Suprapubic skin (tissue), 4 donors: ENCODE measurements at regions not wholly inside any gene's neighbourhood (a gene's known extent, or its start where the extent isn't known, plus 50 kb on each side); places are given as distances from the start of the nearest gene placed in this dataset.
"Not testable (repeated sequence)": the region's sequence is repeated elsewhere in the genome, so short reads cannot be mapped to it uniquely, and the experiment has no call there.

ENCODE experiments used
- DNase-seq, 2 donors: peaks; one replicate each; pipeline ENCODE4 v3.0.0-alpha.2; 2019; ENCODE audit warnings: low spot score in 2 of 2
- H3K27ac ChIP-seq: fragments of 200-600 bp; sonication (generic); one replicate; pipeline ENCODE4 v1.5.1; 2019
- H3K27me3 ChIP-seq: fragments of 200-600 bp; sonication (generic); one replicate; pipeline ENCODE4 v1.5.1; 2019
- H3K36me3 ChIP-seq: fragments of 200-600 bp; sonication (generic); one replicate; pipeline ENCODE4 v1.5.1; 2019
- H3K4me1 ChIP-seq: fragments of 200-600 bp; sonication (generic); one replicate; pipeline ENCODE4 v1.5.1; 2019
- H3K4me3 ChIP-seq: fragments of 200-600 bp; sonication (generic); one replicate; pipeline ENCODE4 v1.5.1; 2019; ENCODE audit warnings: mild to moderate bottlenecking
- H3K9me3 ChIP-seq: fragments of 200-600 bp; sonication (generic); one replicate; pipeline ENCODE4 v1.5.1; 2019
- CTCF ChIP-seq, 2 donors: fragments of 200-600 bp in 1 of 2; fragments of 450-650 bp in 1 of 2; sonication (generic) in 1 of 2; IDR thresholded peaks; one replicate each; pipeline ENCODE4 v1.5.1; 2016 to 2019; ENCODE audit warnings: antibody characterized with exemption in 2 of 2, mild to moderate bottlenecking in 1 of 2, moderate library complexity in 1 of 2
- EP300 ChIP-seq: sonication (generic); formaldehyde crosslinking; IDR thresholded peaks from one replicate; pipeline ENCODE4 v1.6.1; 2017; ENCODE audit warnings: antibody characterized with exemption
- POLR2A ChIP-seq, 2 donors: fragments of 450-650 bp; IDR thresholded peaks; one replicate each; pipeline ENCODE4 v1.6.1; 2017; ENCODE audit warnings: antibody characterized with exemption in 2 of 2, mild to moderate bottlenecking in 2 of 2, moderate library complexity in 2 of 2
- POLR2AphosphoS5 ChIP-seq, 3 donors: sonication (generic); formaldehyde crosslinking; IDR thresholded peaks; one replicate each; pipeline ENCODE4 v1.6.1; 2017; ENCODE audit warnings: antibody characterized with exemption in 3 of 3
- WGBS: methylation state at CpG from one replicate; pipeline ENCODE4 v1.1.5; 2018; 5-methylcytosine and 5-hydroxymethylcytosine counted together

DNA sequence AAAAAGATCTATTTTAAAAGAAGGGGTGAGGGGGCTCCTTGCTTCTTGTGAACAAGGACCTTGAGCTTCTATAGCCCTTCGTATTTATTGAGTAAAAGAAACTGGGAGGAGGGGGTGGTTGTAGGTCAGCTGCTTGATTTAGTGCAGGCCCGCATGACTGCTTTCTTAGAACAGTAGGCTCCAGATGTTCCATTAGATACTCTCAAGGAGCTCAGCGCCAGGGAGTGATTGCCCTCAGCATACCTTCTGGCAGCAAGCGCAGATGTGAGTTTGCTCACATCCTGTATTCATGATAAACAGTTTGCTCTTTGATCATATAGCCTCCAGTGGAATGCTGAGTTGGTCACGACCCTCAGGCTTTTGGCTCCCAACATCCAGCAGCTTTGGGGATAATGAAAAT, 108.9 kb upstream of the XPO1 start:
- TF ChIP-seq EP300, result no peak
- TF ChIP-seq CTCF (IDR thresholded peaks at IDR 0.05), result no peak
- TF ChIP-seq POLR2AphosphoS5 (IDR thresholded peaks at IDR 0.05), result no peak
- TF ChIP-seq POLR2A (IDR thresholded peaks at IDR 0.05), result no peak
- H3K4me3 ChIP-seq, result no peak overlapping the region
- H3K4me1 ChIP-seq, result no peaks in the 10 kb centered on the region
- no peak overlapping the region for H3K27ac ChIP-seq
- no peaks in the 10 kb centered on the region for H3K36me3 ChIP-seq
- 80% methylated on average over 5 of the region's 5 CpGs for WGBS
- no peak for DNase-seq
- no peaks in the 10 kb centered on the region for H3K27me3 ChIP-seq
- no peaks in the 10 kb centered on the region for H3K9me3 ChIP-seq

DNA sequence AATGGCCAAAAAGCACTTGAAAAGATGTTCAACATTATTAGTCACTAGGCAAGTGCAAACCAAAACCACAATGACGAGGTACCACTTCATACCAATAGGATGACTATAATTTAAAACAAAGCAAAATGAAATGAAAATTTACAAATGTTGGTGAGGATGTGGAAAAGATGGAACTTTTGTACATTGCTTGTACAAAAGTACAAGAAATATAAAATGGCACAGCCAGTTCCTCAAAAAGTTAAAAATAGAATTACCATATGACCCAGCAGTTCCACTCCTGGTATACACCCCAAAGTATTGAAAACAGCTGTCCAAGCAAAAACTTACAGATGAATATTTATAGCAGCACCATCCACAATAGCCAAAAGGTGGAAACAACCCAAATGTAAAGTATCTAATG, 107.8 kb upstream of the XPO1 start:
- no peaks in the 10 kb centered on the region for H3K4me1 ChIP-seq
- no peak for DNase-seq
- H3K36me3 ChIP-seq, result no peaks in the 10 kb centered on the region
- 67% methylated on average over 1 of the region's 1 CpG for WGBS
- no peak overlapping the region for H3K4me3 ChIP-seq
- TF ChIP-seq EP300 (no peak), POLR2A (IDR thresholded peaks at IDR 0.05) (no peak), CTCF (IDR thresholded peaks at IDR 0.05) (no peak), POLR2AphosphoS5 (IDR thresholded peaks at IDR 0.05) (no peak)
- H3K9me3 ChIP-seq, result no peaks in the 10 kb centered on the region
- no peaks in the 10 kb centered on the region for H3K27me3 ChIP-seq
- no peak overlapping the region for H3K27ac ChIP-seq

DNA sequence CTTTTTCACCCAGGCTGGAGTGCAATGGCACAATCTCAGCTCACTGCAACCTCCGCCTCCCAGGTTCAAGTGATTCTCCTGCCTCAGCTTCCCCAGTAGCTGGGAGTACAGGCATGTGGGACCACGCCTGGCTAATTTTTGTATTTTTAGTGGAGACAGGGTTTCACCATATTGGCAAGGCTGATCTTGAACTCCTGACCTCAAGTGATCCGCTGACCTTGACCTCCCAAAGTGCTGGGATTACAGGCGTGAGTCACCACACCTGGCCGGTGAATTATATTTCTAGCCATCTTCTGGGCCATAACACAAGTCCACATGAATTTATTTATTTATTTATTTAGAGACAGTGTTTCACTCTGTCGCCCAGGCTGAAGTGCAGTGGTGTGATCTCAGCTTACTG, 105.0 kb upstream of the XPO1 start:
- H3K9me3 ChIP-seq, DNase-seq, H3K27ac ChIP-seq, H3K4me1 ChIP-seq, H3K36me3 ChIP-seq, H3K4me3 ChIP-seq, H3K27me3 ChIP-seq: not testable (repeated sequence)
- 93% methylated on average over 6 of the region's 6 CpGs for WGBS

- Histone ChIP-seq H3K27me3 (no peaks in the 10 kb centered on the region), H3K9me3 (no peaks in the 10 kb centered on the region), H3K4me3 (no peak overlapping the region), H3K4me1 (no peaks in the 10 kb centered on the region), H3K36me3 (no peaks in the 10 kb centered on the region), H3K27ac (no peak overlapping the region)
- TF ChIP-seq CTCF (IDR thresholded peaks at IDR 0.05), result no peak
- TF ChIP-seq EP300, result no peak
- TF ChIP-seq POLR2A (IDR thresholded peaks at IDR 0.05), result no peak
- TF ChIP-seq POLR2AphosphoS5 (IDR thresholded peaks at IDR 0.05), result no peak
- WGBS, result 90% methylated on average over 2 of the region's 2 CpGs
- DNase-seq, result no peak
Observed at GRCh38 chr2:61640406-61640805, 102.2 kb upstream of the XPO1 start.

GRCh38 chr2:61639721-61640120, 101.6 kb upstream of the XPO1 start:
- no peaks in the 10 kb centered on the region for H3K27me3 ChIP-seq
- no peak for DNase-seq
- no peaks in the 10 kb centered on the region for H3K9me3 ChIP-seq
- H3K36me3 ChIP-seq, result no peaks in the 10 kb centered on the region
- H3K4me3 ChIP-seq, result no peak overlapping the region
- 81% methylated on average over 9 of the region's 9 CpGs for WGBS
- H3K4me1 ChIP-seq, result no peaks in the 10 kb centered on the region
- no peak for TF ChIP-seq POLR2AphosphoS5 (IDR thresholded peaks at IDR 0.05)
- no peak for TF ChIP-seq EP300
- TF ChIP-seq POLR2A (IDR thresholded peaks at IDR 0.05), result no peak
- no peak for TF ChIP-seq CTCF (IDR thresholded peaks at IDR 0.05)
- H3K27ac ChIP-seq, result no peak overlapping the region

DNA sequence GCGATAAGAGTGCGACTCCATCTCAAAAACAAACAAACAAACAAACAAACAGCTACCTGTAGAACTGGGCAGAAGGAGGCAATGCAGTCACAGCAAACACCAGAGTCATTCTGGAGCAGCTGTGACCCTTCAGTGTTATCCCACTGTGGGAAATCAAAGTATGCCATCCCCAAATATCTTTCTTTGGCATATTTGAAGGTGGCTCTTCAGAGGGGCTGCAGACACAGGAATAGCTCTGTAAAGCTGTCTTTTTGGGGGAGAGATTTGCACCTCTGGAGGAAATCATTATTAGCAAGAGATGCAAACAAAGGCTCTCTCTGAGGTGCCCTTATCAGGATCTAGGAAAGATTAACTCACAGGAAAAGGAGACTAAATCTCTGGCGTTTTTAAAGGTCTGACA, 98.5 kb upstream of the XPO1 start:
- Histone ChIP-seq H3K9me3 (no peaks in the 10 kb centered on the region), H3K27ac (no peak overlapping the region), H3K4me1 (no peaks in the 10 kb centered on the region), H3K27me3 (no peaks in the 10 kb centered on the region), H3K36me3 (no peaks in the 10 kb centered on the region), H3K4me3 (no peak overlapping the region)
- no peak for DNase-seq
- 68% methylated on average over 3 of the region's 3 CpGs for WGBS
- TF ChIP-seq POLR2A (IDR thresholded peaks at IDR 0.05) (no peak), CTCF (IDR thresholded peaks at IDR 0.05) (no peak), EP300 (no peak), POLR2AphosphoS5 (IDR thresholded peaks at IDR 0.05) (no peak)
